ENCODE measurements at regions not wholly inside any gene's neighbourhood (a gene's known extent, or its start where the extent isn't known, plus 50 kb on each side); places are given as distances from the start of the nearest gene placed in this dataset.

DNA sequence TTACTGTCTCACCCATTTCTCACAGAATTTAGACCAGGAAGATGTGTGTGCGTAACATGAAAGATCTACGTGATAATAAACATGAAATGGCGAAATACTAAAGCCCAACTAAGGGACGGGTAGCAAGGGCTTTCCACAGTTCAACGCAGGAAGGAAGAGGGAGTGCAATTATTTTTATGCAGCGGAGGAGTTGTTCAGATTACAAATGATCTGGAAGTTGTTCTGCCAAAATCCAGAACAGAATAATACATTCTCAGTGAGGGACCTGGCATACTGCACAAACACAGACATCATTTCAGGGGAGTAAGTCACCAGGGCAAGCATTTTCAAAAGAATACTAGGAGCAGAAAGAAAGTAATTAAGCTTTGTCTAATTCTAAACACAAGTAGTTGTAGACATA, 133.6 kb upstream of the RAP2B start:
- H3K4me2 ChIP-seq (ENCODE audit: low read depth, low read length): no peak overlapping the region
- no peak for DNase-seq
- no peaks in the 10 kb centered on the region for H4K20me1 ChIP-seq (ENCODE audit: insufficient read depth, low read length)
- TF ChIP-seq, protein P1, sequence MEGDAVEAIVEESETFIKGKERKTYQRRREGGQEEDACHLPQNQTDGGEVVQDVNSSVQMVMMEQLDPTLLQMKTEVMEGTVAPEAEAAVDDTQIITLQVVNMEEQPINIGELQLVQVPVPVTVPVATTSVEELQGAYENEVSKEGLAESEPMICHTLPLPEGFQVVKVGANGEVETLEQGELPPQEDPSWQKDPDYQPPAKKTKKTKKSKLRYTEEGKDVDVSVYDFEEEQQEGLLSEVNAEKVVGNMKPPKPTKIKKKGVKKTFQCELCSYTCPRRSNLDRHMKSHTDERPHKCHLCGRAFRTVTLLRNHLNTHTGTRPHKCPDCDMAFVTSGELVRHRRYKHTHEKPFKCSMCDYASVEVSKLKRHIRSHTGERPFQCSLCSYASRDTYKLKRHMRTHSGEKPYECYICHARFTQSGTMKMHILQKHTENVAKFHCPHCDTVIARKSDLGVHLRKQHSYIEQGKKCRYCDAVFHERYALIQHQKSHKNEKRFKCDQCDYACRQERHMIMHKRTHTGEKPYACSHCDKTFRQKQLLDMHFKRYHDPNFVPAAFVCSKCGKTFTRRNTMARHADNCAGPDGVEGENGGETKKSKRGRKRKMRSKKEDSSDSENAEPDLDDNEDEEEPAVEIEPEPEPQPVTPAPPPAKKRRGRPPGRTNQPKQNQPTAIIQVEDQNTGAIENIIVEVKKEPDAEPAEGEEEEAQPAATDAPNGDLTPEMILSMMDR (IDR thresholded peaks at IDR 0.05; ENCODE audit: low read length): no peak
- no peak for TF ChIP-seq EZH2 (optimal IDR thresholded peaks at IDR 0.05; ENCODE audit: low read depth, low read length)
- no peaks in the 10 kb centered on the region for H3K9me2 ChIP-seq (replicated peaks; ENCODE audit: insufficient read depth, low read length)
- no peaks in the 10 kb centered on the region for H3K9me3 ChIP-seq (replicated peaks; ENCODE audit: insufficient read depth, low read length)
- no peaks in the 10 kb centered on the region for H3K79me2 ChIP-seq (ENCODE audit: low read length)
- no peaks in the 10 kb centered on the region for H3K4me1 ChIP-seq (ENCODE audit: low read length)
- H3F3A ChIP-seq (ENCODE audit: insufficient read depth, low read length): no peaks in the 10 kb centered on the region
- H3K27me3 ChIP-seq (replicated peaks; ENCODE audit: insufficient read depth, low read length): no peaks in the 10 kb centered on the region
- H3K27ac ChIP-seq (ENCODE audit: low read length): no peak overlapping the region
- no peak overlapping the region for H3K9ac ChIP-seq (ENCODE audit: low read length)
- no peak overlapping the region for H2AFZ ChIP-seq (ENCODE audit: low read length)
- no peaks in the 10 kb centered on the region for H3K36me3 ChIP-seq (replicated peaks; ENCODE audit: insufficient read depth, low read length)
- no peak overlapping the region for H3K4me3 ChIP-seq (ENCODE audit: low read length)

DNA sequence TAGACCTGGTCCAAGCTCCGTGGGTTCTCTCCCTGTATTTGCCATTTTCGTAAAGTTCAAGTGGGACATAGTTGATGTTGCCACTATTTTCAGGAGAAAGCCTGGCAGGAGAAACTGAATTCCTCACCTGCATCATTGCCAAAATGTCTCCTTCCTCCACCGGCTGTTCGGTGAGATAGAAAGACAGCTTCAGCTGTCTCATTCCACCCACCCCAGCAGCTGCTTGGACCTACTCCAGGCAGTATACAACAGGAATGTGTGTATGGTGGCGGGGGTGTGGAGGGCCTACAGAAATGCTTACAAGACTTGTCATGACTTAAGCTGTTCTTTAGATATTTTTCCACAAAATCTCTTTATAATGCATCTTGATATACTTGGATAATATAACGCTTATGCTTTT, 132.7 kb upstream of the RAP2B start:
- H3K27ac ChIP-seq (ENCODE audit: low read length): no peak overlapping the region
- H3K4me1 ChIP-seq (ENCODE audit: low read length): no peaks in the 10 kb centered on the region
- no peaks in the 10 kb centered on the region for H3K36me3 ChIP-seq (replicated peaks; ENCODE audit: insufficient read depth, low read length)
- TF ChIP-seq EZH2phosphoT487 (IDR thresholded peaks at IDR 0.05; ENCODE audit: low read length): no peak
- TF ChIP-seq EZH2 (optimal IDR thresholded peaks at IDR 0.05; ENCODE audit: low read depth, low read length): no peak
- TF ChIP-seq, protein P1 (IDR thresholded peaks at IDR 0.05; ENCODE audit: low read length): no peak
- no peaks in the 10 kb centered on the region for H3F3A ChIP-seq (ENCODE audit: insufficient read depth, low read length)
- no peak overlapping the region for H3K4me3 ChIP-seq (ENCODE audit: low read length)
- no peaks in the 10 kb centered on the region for H3K9me3 ChIP-seq (replicated peaks; ENCODE audit: insufficient read depth, low read length)
- no peak for DNase-seq
- H3K79me2 ChIP-seq (ENCODE audit: low read length): no peaks in the 10 kb centered on the region
- H3K27me3 ChIP-seq (replicated peaks; ENCODE audit: insufficient read depth, low read length): no peaks in the 10 kb centered on the region
- H3K4me2 ChIP-seq (ENCODE audit: low read depth, low read length): no peak overlapping the region
- no peak overlapping the region for H3K9ac ChIP-seq (ENCODE audit: low read length)
- no peaks in the 10 kb centered on the region for H4K20me1 ChIP-seq (ENCODE audit: insufficient read depth, low read length)
- no peak overlapping the region for H2AFZ ChIP-seq (ENCODE audit: low read length)
- H3K9me2 ChIP-seq (replicated peaks; ENCODE audit: insufficient read depth, low read length): no peaks in the 10 kb centered on the region

DNA sequence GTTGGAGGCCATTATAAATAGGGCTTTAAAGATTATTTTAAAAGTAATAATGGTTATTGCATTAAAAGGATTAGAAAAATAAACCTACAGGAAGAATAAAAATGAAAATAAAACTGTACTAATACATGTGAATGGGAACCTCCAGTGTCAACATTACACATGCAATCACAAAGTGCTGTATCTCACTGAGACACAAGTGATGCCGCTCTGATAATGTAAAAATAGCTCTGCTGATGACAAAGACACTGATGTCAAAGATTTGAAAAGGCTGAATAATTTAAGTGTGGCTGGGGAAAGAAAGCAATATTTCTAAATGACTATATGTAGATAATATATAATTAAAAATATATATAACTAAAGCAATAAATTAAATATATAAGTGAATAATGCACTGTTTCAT, 129.1 kb upstream of the RAP2B start:
- DNase-seq: no peak
- Histone ChIP-seq H3K4me2 (ENCODE audit: low read depth, low read length) (no peak overlapping the region), H3K36me3 (replicated peaks; ENCODE audit: insufficient read depth, low read length) (no peaks in the 10 kb centered on the region), H3K27ac (ENCODE audit: low read length) (no peak overlapping the region), H3K9me2 (replicated peaks; ENCODE audit: insufficient read depth, low read length) (no peaks in the 10 kb centered on the region), H3K9me3 (replicated peaks; ENCODE audit: insufficient read depth, low read length) (no peaks in the 10 kb centered on the region), H4K20me1 (ENCODE audit: insufficient read depth, low read length) (no peaks in the 10 kb centered on the region), H3F3A (ENCODE audit: insufficient read depth, low read length) (no peaks in the 10 kb centered on the region), H3K9ac (ENCODE audit: low read length) (no peak overlapping the region), H3K4me1 (ENCODE audit: low read length) (no peaks in the 10 kb centered on the region), H3K27me3 (replicated peaks; ENCODE audit: insufficient read depth, low read length) (no peaks in the 10 kb centered on the region), H3K79me2 (ENCODE audit: low read length) (no peaks in the 10 kb centered on the region), H3K4me3 (ENCODE audit: low read length) (no peak overlapping the region), H2AFZ (ENCODE audit: low read length) (no peak overlapping the region)
- TF ChIP-seq EZH2 (optimal IDR thresholded peaks at IDR 0.05; ENCODE audit: low read depth, low read length) (no peak), EZH2phosphoT487 (IDR thresholded peaks at IDR 0.05; ENCODE audit: low read length) (no peak)
- TF ChIP-seq, protein P1 (IDR thresholded peaks at IDR 0.05; ENCODE audit: low read length): no peak

Measured in MM.1S (cell line).